ENCODE measurements at regions not wholly inside any gene's neighbourhood (a gene's known extent, or its start where the extent isn't known, plus 50 kb on each side); places are given as distances from the start of the nearest gene placed in this dataset.

- Histone ChIP-seq H3K27ac (no peak overlapping the region), H3K9me3 (no peaks in the 10 kb centered on the region), H3K36me3 (no peaks in the 10 kb centered on the region), H3K4me1 (no peaks in the 10 kb centered on the region), H3K27me3 (no peaks in the 10 kb centered on the region), H3K4me3 (replicated peaks in 1 of 3) (no peak overlapping the region)
- DNase-seq = no peak
- 91 to 93% methylated on average over 19 of the region's 19 CpGs for WGBS, 2 donors
- no peak for TF ChIP-seq POLR2A (IDR thresholded peaks at IDR 0.05)
- TF ChIP-seq CTCF (IDR thresholded peaks at IDR 0.05) = no peak
- intact Hi-C loops (cut with DNase I) = no loop called here
Measured at GRCh38 chr17:83159204-83160049, 80.0 kb downstream of the METRNL start.

GRCh38 chr17:83160443-83161297 is 81.3 kb downstream of the METRNL start:
- no peak for DNase-seq

GRCh38 chr17:83161298-83162034 is 82.1 kb downstream of the METRNL start:
- Histone ChIP-seq H3K4me1 (no peaks in the 10 kb centered on the region), H3K36me3 (no peaks in the 10 kb centered on the region), H3K27me3 (no peaks in the 10 kb centered on the region), H3K27ac (no peak overlapping the region), H3K9me3 (no peaks in the 10 kb centered on the region), H3K4me3 (replicated peaks in 1 of 3) (no peak overlapping the region)
- WGBS, 2 donors = 82 to 88% methylated on average over 13 to 14 of the region's 14 CpGs
- TF ChIP-seq POLR2A (IDR thresholded peaks at IDR 0.05) (no peak), CTCF (IDR thresholded peaks at IDR 0.05) (no peak)
- intact Hi-C loops (cut with DNase I) = no loop called here
- DNase-seq = no peak

More at GRCh38 chr17:83160443-83161297, 81.3 kb downstream of the METRNL start:
- no peaks in the 10 kb centered on the region for H3K27me3 ChIP-seq
- no peaks in the 10 kb centered on the region for H3K9me3 ChIP-seq
- H3K4me1 ChIP-seq = no peaks in the 10 kb centered on the region
- no peak overlapping the region for H3K27ac ChIP-seq
- TF ChIP-seq POLR2A (IDR thresholded peaks at IDR 0.05) = no peak
- TF ChIP-seq CTCF (IDR thresholded peaks at IDR 0.05) = no peak
- 79 to 82% methylated on average over 14 to 15 of the region's 19 CpGs for WGBS, 2 donors
- intact Hi-C loops (cut with DNase I) = no loop called here
- no peaks in the 10 kb centered on the region for H3K36me3 ChIP-seq
- no peak overlapping the region for H3K4me3 ChIP-seq (replicated peaks in 1 of 3)

- no peaks in the 10 kb centered on the region for H3K27me3 ChIP-seq
- WGBS, 2 donors = 77 to 85% methylated on average over 20 to 21 of the region's 21 CpGs
- H3K4me3 ChIP-seq (replicated peaks in 1 of 3) = no peak overlapping the region
- no peak overlapping the region for H3K27ac ChIP-seq
- no peak for DNase-seq
- no peaks in the 10 kb centered on the region for H3K4me1 ChIP-seq
- TF ChIP-seq POLR2A (IDR thresholded peaks at IDR 0.05) (no peak), CTCF (IDR thresholded peaks at IDR 0.05) (no peak)
- intact Hi-C loops (cut with DNase I) = no loop called here
- no peaks in the 10 kb centered on the region for H3K9me3 ChIP-seq
- no peaks in the 10 kb centered on the region for H3K36me3 ChIP-seq
Measured at GRCh38 chr17:83162035-83162745, 82.8 kb downstream of the METRNL start.
